ENCODE measurements at regions not wholly inside any gene's neighbourhood (a gene's known extent, or its start where the extent isn't known, plus 50 kb on each side); places are given as distances from the start of the nearest gene placed in this dataset.

DNA sequence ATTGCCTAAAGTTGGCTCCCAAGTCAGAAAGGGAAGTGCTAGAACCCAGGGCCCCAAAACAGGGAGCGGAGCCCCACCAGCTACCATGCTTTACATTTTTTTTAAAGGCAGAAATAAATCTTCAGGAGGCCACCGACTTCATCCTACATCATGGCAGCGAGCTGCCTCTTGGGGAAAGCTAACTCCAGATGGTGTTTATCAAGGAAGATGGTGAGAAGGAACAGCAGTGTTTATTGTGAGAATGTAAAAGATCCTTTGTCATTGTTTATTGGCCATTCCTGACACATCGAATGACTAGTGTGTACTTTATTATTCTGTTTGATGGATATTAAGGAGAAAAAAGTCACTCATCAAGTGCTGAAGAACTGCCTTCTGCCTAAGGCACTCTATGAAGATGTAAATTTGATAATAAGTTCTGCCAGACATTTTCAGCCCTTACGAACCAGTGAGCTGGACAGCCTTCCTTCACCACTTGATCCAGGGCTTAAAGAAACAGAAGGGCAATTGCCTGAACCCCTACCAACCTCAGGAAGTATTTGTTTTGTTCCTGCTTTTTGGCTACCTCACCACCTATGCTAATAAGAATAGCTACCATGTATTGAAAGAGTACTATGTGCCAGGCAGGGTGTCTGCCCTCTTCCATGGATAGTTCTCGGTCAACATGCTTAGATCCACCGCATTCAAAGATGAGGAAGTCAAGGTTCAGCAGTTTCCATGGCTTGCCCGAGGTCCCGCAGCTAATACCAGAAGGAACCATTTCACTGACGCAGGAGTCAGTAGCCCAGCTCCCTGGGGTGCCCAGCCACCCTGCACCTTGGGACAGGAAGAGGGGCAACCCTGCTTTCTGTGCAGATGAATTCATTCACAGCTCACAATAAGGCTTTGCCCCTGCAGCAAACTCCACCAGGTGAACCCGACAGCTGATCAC is 194.7 kb upstream of the RREB1 start:
- no peak overlapping the region for H3K18ac ChIP-seq (ENCODE audit: insufficient read length, low read depth, low read length)
- DNase-seq, result no peak
- no peak overlapping the region for H3K9ac ChIP-seq (ENCODE audit: extremely low read depth, insufficient read length, low read length)
- H3K4ac ChIP-seq (ENCODE audit: low read depth, low read length), result no peak overlapping the region
- no peak overlapping the region for H3K14ac ChIP-seq (ENCODE audit: insufficient read depth, low read length)
- no peak overlapping the region for H2BK5ac ChIP-seq (ENCODE audit: insufficient read length, low read length)
- no peak overlapping the region for H3K56ac ChIP-seq (ENCODE audit: insufficient read length, low read depth, low read length)
- H3K23me2 ChIP-seq (ENCODE audit: insufficient read length, low read depth, low read length, poor library complexity, severe bottlenecking), result no peaks in the 10 kb centered on the region
- no peak overlapping the region for H4K91ac ChIP-seq (ENCODE audit: insufficient read length, low read depth, low read length)
- H2BK15ac ChIP-seq (ENCODE audit: low read depth, low read length), result no peak overlapping the region
- no peak overlapping the region; a peak in 1 of 7 replicates for H3K27ac Mint-ChIP-seq
- H3K27ac ChIP-seq (ENCODE audit: insufficient read length, low read depth, low read length), result no peak overlapping the region
- H2BK20ac ChIP-seq (ENCODE audit: low read depth, low read length, poor library complexity, severe bottlenecking), result no peak overlapping the region
- no peak overlapping the region for H3K4me3 Mint-ChIP-seq
- H3K79me1 ChIP-seq (ENCODE audit: insufficient read depth, low read depth, low read length, poor library complexity, severe bottlenecking), result no peaks in the 10 kb centered on the region
- H3K4me1 ChIP-seq (ENCODE audit: insufficient read depth, low read length), result no peaks in the 10 kb centered on the region
- no peak for TF ChIP-seq CTCF (conservative IDR thresholded peaks at IDR 0.05)
- no peaks in the 10 kb centered on the region for H3K79me2 ChIP-seq (ENCODE audit: insufficient read depth, low read length)
- no peaks in the 10 kb centered on the region for H3K9me3 Mint-ChIP-seq
- H4K20me1 ChIP-seq (ENCODE audit: control insufficient read depth, insufficient read depth, insufficient read length), result no peaks in the 10 kb centered on the region
- no peak overlapping the region for H2AFZ ChIP-seq (ENCODE audit: low read length)
- no peak overlapping the region for H3K4me2 ChIP-seq (ENCODE audit: insufficient read depth, insufficient read length, low read length)
- H2BK120ac ChIP-seq (ENCODE audit: low read depth, low read length, poor library complexity, severe bottlenecking), result no peak overlapping the region
- no peak overlapping the region for H3T11ph ChIP-seq (ENCODE audit: low read length)
- no peak overlapping the region for H2BK12ac ChIP-seq (ENCODE audit: insufficient read length, low read depth, low read length)
- no peaks in the 10 kb centered on the region for H3K27me3 ChIP-seq (ENCODE audit: insufficient read depth, low read length)
- no peaks in the 10 kb centered on the region for H3K9me3 ChIP-seq (ENCODE audit: control insufficient read depth, low read depth, low read length)
- H4K8ac ChIP-seq (replicated peaks; ENCODE audit: insufficient read length, low read depth, low read length), result no peak overlapping the region
- H3K36me3 Mint-ChIP-seq (ENCODE audit: insufficient read depth in 1 of 3, low read depth in 3 of 3), result no peaks in the 10 kb centered on the region
- WGBS (ENCODE audit: extremely low coverage, insufficient read length, low lambda C conversion rate), result no CpG with 5 or more reads among the region's 11 CpGs
- H3K27me3 Mint-ChIP-seq (ENCODE audit: low read depth), result peaks cover 3% of the 10 kb centered on the region
- H3K4me1 Mint-ChIP-seq, result peaks cover 0 to 5% of the 10 kb centered on the region in 2 experiments; a peak in 2 of 4 replicates
- no peak overlapping the region for H2AK5ac ChIP-seq (ENCODE audit: insufficient read length, low read length)
- no peak overlapping the region for H4K5ac ChIP-seq (ENCODE audit: insufficient read length, low read depth, low read length)
- no peak overlapping the region for H3K23ac ChIP-seq (ENCODE audit: insufficient read length, low read depth, low read length)
